ENCODE measurements at regions not wholly inside any gene's neighbourhood (a gene's known extent, or its start where the extent isn't known, plus 50 kb on each side); places are given as distances from the start of the nearest gene placed in this dataset.

DNA sequence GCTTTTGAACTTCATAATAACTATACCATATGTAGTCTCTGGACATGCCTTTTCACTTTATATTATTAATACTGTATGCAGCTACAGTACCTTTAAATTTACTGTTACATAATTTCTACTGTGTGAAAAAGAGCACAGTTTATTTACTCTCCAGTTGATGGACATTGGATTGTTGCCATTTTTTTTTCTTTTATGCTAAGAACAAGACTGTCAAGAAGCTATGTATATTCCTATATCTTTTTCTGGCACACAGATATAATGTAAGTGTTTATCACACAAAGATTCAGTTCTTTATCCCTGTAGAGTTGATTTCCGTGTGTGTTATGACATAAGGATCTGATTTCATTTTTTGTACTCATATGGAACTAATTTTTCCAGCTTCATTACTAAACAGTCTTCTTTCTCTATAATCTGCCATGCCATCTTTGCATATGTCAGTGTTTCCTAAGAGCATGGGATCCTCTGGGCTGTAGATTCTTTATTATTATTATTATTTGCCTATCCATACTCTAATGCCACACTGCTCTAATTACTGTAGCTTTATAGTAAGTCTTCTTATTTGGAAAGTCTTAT is 593.0 kb upstream of the ATP2B1 start:
- no peak for TF ChIP-seq EP300 (IDR thresholded peaks at IDR 0.05; ENCODE audit: low read depth)
- TF ChIP-seq, protein P1, sequence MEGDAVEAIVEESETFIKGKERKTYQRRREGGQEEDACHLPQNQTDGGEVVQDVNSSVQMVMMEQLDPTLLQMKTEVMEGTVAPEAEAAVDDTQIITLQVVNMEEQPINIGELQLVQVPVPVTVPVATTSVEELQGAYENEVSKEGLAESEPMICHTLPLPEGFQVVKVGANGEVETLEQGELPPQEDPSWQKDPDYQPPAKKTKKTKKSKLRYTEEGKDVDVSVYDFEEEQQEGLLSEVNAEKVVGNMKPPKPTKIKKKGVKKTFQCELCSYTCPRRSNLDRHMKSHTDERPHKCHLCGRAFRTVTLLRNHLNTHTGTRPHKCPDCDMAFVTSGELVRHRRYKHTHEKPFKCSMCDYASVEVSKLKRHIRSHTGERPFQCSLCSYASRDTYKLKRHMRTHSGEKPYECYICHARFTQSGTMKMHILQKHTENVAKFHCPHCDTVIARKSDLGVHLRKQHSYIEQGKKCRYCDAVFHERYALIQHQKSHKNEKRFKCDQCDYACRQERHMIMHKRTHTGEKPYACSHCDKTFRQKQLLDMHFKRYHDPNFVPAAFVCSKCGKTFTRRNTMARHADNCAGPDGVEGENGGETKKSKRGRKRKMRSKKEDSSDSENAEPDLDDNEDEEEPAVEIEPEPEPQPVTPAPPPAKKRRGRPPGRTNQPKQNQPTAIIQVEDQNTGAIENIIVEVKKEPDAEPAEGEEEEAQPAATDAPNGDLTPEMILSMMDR (IDR thresholded peaks at IDR 0.05): no peak
- TF ChIP-seq POLR2AphosphoS5 (IDR thresholded peaks at IDR 0.05): no peak
- no peak for TF ChIP-seq POLR2A (IDR thresholded peaks at IDR 0.05)
- no peaks in the 10 kb centered on the region for H3K27me3 ChIP-seq
- no peak overlapping the region for H3K27ac ChIP-seq
- in situ Hi-C loops (cut with MboI; ENCODE audit: low pct_ligation_motif_present in 1 of 4, low pct_unique_long_range_greater_than_20kb in 1 of 4, low sequenced_read_pairs in 3 of 4): no loop called here
- no peaks in the 10 kb centered on the region for H3K9me3 ChIP-seq
- no peaks in the 10 kb centered on the region for H3K36me3 ChIP-seq
- intact Hi-C loops (cut with DNase I; ENCODE audit: low total_unique reads): no loop called here
- H3K4me1 ChIP-seq: no peaks in the 10 kb centered on the region
- WGBS, 2 donors (ENCODE audit: low coverage in 1 of 2): 77 to 83% methylated on average over 1 of the region's 1 CpG
- H3K4me3 ChIP-seq: no peak overlapping the region
- DNase-seq: no peak

DNA sequence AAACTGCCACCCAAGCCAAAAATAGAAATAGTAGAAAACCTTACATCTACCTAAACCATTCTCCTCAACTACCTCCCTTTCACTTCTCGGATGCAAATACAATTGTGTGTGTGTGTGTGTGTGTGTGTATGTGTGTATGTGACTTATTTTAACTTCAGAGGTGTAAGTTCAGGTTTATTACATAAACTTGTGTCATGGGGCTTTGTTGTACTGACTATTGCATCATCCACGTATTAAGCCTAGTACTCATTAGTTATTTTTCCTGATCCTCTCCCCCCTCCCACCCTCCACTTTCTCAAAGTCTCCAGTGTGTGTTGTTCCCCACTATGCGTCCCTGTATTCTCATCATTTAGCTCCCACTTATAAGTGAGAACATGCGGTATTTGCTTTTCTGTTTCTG is 592.5 kb upstream of the ATP2B1 start:
- WGBS, 2 donors (ENCODE audit: low coverage in 1 of 2): 72 to 86% methylated on average over 4 of the region's 4 CpGs
- H3K4me1 ChIP-seq: no peaks in the 10 kb centered on the region
- H3K27me3 ChIP-seq: no peaks in the 10 kb centered on the region
- DNase-seq: no peak
- no peaks in the 10 kb centered on the region for H3K36me3 ChIP-seq
- H3K4me3 ChIP-seq: no peak overlapping the region
- intact Hi-C loops (cut with DNase I; ENCODE audit: low total_unique reads) (no loop called here), in situ Hi-C loops (cut with MboI; ENCODE audit: low pct_ligation_motif_present in 1 of 4, low pct_unique_long_range_greater_than_20kb in 1 of 4, low sequenced_read_pairs in 3 of 4) (no loop called here)
- no peak overlapping the region for H3K27ac ChIP-seq
- no peaks in the 10 kb centered on the region for H3K9me3 ChIP-seq
- TF ChIP-seq POLR2A (IDR thresholded peaks at IDR 0.05) (no peak), POLR2AphosphoS5 (IDR thresholded peaks at IDR 0.05) (no peak), EP300 (IDR thresholded peaks at IDR 0.05; ENCODE audit: low read depth) (no peak)
- TF ChIP-seq, protein P1 (IDR thresholded peaks at IDR 0.05): no peak

DNA sequence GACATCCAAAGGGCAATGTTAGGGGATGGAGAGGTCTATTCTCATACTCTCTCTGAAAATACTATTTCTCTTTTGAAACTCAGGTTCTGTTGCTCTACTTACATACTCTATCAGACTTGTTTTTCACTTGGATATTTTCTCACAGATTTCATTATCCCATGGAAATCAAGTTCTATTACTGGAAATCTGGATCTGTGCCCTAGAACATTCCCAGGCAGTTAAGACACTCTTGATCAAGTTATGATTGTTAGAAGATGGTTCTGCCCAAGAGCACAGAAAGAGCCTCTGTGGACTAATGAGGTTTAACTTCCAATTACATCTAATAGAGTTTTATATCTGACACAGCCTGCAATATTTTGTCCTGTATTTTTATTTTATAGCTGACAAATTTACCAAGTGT is 591.0 kb upstream of the ATP2B1 start:
- intact Hi-C loops (cut with DNase I; ENCODE audit: low total_unique reads) (no loop called here), in situ Hi-C loops (cut with MboI; ENCODE audit: low pct_ligation_motif_present in 1 of 4, low pct_unique_long_range_greater_than_20kb in 1 of 4, low sequenced_read_pairs in 3 of 4) (no loop called here)
- no peak for DNase-seq
- Histone ChIP-seq H3K27ac (no peak overlapping the region), H3K36me3 (no peaks in the 10 kb centered on the region), H3K27me3 (no peaks in the 10 kb centered on the region), H3K9me3 (no peaks in the 10 kb centered on the region), H3K4me1 (no peaks in the 10 kb centered on the region), H3K4me3 (no peak overlapping the region)
- no peak for TF ChIP-seq POLR2AphosphoS5 (IDR thresholded peaks at IDR 0.05)
- no peak for TF ChIP-seq EP300 (IDR thresholded peaks at IDR 0.05; ENCODE audit: low read depth)
- TF ChIP-seq POLR2A (IDR thresholded peaks at IDR 0.05): no peak

DNA sequence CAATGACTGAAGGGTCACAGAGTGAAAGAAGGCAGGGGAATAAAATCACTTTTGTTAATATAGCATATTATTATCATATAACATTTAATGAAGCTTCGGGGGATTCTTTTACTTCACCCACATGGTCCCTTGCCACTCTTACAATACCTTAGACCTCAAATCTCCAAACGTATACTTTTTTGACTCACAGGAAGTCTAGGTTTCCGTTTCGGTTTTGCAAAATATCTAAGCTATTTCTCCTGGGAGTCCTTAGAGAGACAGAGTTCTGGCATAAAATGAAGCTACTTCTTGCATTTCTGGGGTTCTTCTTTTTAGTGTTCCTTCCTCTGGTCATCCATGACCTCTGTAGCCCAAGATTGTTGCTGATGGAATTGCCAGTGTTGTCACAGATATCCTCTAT is 590.5 kb upstream of the ATP2B1 start:
- intact Hi-C loops (cut with DNase I; ENCODE audit: low total_unique reads) (no loop called here), in situ Hi-C loops (cut with MboI; ENCODE audit: low pct_ligation_motif_present in 1 of 4, low pct_unique_long_range_greater_than_20kb in 1 of 4, low sequenced_read_pairs in 3 of 4) (no loop called here)
- TF ChIP-seq POLR2AphosphoS5 (IDR thresholded peaks at IDR 0.05): no peak
- TF ChIP-seq POLR2A (IDR thresholded peaks at IDR 0.05): no peak
- TF ChIP-seq EP300 (IDR thresholded peaks at IDR 0.05; ENCODE audit: low read depth): no peak
- TF ChIP-seq, protein P1 (IDR thresholded peaks at IDR 0.05): no peak
- Histone ChIP-seq H3K27me3 (no peaks in the 10 kb centered on the region), H3K36me3 (no peaks in the 10 kb centered on the region), H3K4me3 (no peak overlapping the region), H3K9me3 (no peaks in the 10 kb centered on the region), H3K27ac (no peak overlapping the region), H3K4me1 (no peaks in the 10 kb centered on the region)
- no peak for DNase-seq
- WGBS, 2 donors (ENCODE audit: low coverage in 1 of 2): 64 to 67% methylated on average over 4 of the region's 4 CpGs

Measured in transverse colon (tissue), 4 donors.